MM.1S (cell line): ENCODE measurements at regions not wholly inside any gene's neighbourhood (a gene's known extent, or its start where the extent isn't known, plus 50 kb on each side); places are given as distances from the start of the nearest gene placed in this dataset.

Experiments
- DNase-seq: peaks from one replicate; pipeline ENCODE4 v3.0.0-alpha.2; 2015
- H2AFZ ChIP-seq: fragments of 300-600 bp; sonication (generic); 2 replicates; pipeline ENCODE4 v1.6.0; 2016; ENCODE audit warnings: antibody characterized with exemption, low read length
- H3F3A ChIP-seq: fragments of 300-600 bp; sonication (generic); 2 replicates; pipeline ENCODE4 v1.6.1; 2016; ENCODE audit warnings: mild to moderate bottlenecking, antibody characterized with exemption, low read length, moderate library complexity, mixed read lengths; ENCODE audit not compliant: insufficient read depth
- H3K27ac ChIP-seq: fragments of 300-600 bp; sonication (generic); 2 replicates; pipeline ENCODE4 v1.5.1; 2016; ENCODE audit warnings: mild to moderate bottlenecking, low read length
- H3K27me3 ChIP-seq: fragments of 300-600 bp; sonication (generic); replicated peaks from 2 replicates; pipeline ENCODE4 v1.6.0; 2016; ENCODE audit warnings: low read length; ENCODE audit not compliant: insufficient read depth
- H3K36me3 ChIP-seq: fragments of 300-600 bp; sonication (generic); replicated peaks from 2 replicates; pipeline ENCODE4 v1.6.1; 2016; ENCODE audit warnings: mild to moderate bottlenecking, low read length, mixed read lengths; ENCODE audit not compliant: insufficient read depth
- H3K4me1 ChIP-seq: fragments of 300-600 bp; sonication (generic); 2 replicates; pipeline ENCODE4 v1.6.1; 2016; ENCODE audit warnings: low read length, mixed read lengths
- H3K4me2 ChIP-seq: fragments of 300-600 bp; sonication (generic); 2 replicates; pipeline ENCODE4 v1.6.0; 2016; ENCODE audit warnings: low read depth, low read length
- H3K4me3 ChIP-seq: fragments of 300-600 bp; sonication (generic); 2 replicates; pipeline ENCODE4 v1.5.1; 2016; ENCODE audit warnings: low read length, mixed read lengths
- H3K79me2 ChIP-seq: fragments of 300-600 bp; sonication (generic); 2 replicates; pipeline ENCODE4 v1.6.1; 2016; ENCODE audit warnings: mixed run types, low read length, mixed read lengths
- H3K9ac ChIP-seq: fragments of 300-600 bp; sonication (generic); 2 replicates; pipeline ENCODE4 v1.6.1; 2016; ENCODE audit warnings: low read length, mixed read lengths
- H3K9me2 ChIP-seq: fragments of 300-600 bp; sonication (generic); replicated peaks from 2 replicates; pipeline ENCODE4 v1.6.1; 2016; ENCODE audit warnings: mild to moderate bottlenecking, low read length, mixed read lengths; ENCODE audit not compliant: insufficient read depth
- H3K9me3 ChIP-seq: fragments of 300-600 bp; sonication (generic); replicated peaks from 2 replicates; pipeline ENCODE4 v1.6.1; 2016; ENCODE audit warnings: mild to moderate bottlenecking, low read length, mixed read lengths; ENCODE audit not compliant: insufficient read depth
- H4K20me1 ChIP-seq: fragments of 300-600 bp; sonication (generic); 2 replicates; pipeline ENCODE4 v1.6.1; 2016; ENCODE audit warnings: mild to moderate bottlenecking, low read length, moderate library complexity, mixed read lengths; ENCODE audit not compliant: insufficient read depth
- EZH2 ChIP-seq: fragments of 300-600 bp; sonication (generic); optimal IDR thresholded peaks from 2 replicates; pipeline ENCODE3; 2017; ENCODE audit warnings: low read depth, mild to moderate bottlenecking, antibody characterized with exemption, low read length, mixed read lengths
- EZH2phosphoT487 ChIP-seq: fragments of 300-600 bp; sonication (generic); IDR thresholded peaks from 2 replicates; pipeline ENCODE4 v1.6.1; 2018; ENCODE audit warnings: antibody characterized with exemption, low read length
- TF ChIP-seq, protein P1 (sequence below): fragments of 300-600 bp; sonication (generic); IDR thresholded peaks from 2 replicates; pipeline ENCODE4 v1.5.1; 2016; ENCODE audit warnings: antibody characterized with exemption, low read length, mixed read lengths

DNA sequence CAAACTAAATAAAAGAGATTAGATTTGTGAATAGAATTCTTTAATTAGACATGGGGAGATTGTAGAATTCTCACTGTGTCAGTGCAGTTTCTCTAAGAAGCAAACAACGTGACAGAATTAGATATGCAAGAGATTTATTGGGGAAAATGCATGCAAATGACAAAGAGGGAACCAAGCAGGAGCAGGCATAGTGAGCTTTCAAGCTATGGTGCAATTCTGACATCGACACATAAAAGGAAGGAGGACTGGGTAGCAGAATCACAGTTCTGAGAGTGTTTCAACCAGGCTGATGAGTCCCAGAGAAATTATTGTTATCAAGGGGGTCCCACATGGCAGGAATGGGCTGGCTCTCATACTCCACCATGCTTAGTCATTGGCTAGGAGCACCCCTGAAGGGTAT, 338.4 kb downstream of the FIGN start:
- TF ChIP-seq, protein P1, sequence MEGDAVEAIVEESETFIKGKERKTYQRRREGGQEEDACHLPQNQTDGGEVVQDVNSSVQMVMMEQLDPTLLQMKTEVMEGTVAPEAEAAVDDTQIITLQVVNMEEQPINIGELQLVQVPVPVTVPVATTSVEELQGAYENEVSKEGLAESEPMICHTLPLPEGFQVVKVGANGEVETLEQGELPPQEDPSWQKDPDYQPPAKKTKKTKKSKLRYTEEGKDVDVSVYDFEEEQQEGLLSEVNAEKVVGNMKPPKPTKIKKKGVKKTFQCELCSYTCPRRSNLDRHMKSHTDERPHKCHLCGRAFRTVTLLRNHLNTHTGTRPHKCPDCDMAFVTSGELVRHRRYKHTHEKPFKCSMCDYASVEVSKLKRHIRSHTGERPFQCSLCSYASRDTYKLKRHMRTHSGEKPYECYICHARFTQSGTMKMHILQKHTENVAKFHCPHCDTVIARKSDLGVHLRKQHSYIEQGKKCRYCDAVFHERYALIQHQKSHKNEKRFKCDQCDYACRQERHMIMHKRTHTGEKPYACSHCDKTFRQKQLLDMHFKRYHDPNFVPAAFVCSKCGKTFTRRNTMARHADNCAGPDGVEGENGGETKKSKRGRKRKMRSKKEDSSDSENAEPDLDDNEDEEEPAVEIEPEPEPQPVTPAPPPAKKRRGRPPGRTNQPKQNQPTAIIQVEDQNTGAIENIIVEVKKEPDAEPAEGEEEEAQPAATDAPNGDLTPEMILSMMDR: no peak
- TF ChIP-seq EZH2: no peak
- TF ChIP-seq EZH2phosphoT487: no peak
- no peaks in the 10 kb centered on the region for H3K9me2 ChIP-seq
- H3K4me1 ChIP-seq: no peaks in the 10 kb centered on the region
- H4K20me1 ChIP-seq: no peaks in the 10 kb centered on the region
- no peak overlapping the region for H3K4me2 ChIP-seq
- no peak overlapping the region for H3K27ac ChIP-seq
- H3K79me2 ChIP-seq: no peaks in the 10 kb centered on the region
- no peak overlapping the region for H3K4me3 ChIP-seq
- H3F3A ChIP-seq: no peaks in the 10 kb centered on the region
- H3K27me3 ChIP-seq: no peaks in the 10 kb centered on the region
- H2AFZ ChIP-seq: no peak overlapping the region
- DNase-seq: no peak
- H3K9ac ChIP-seq: no peak overlapping the region
- no peaks in the 10 kb centered on the region for H3K36me3 ChIP-seq
- H3K9me3 ChIP-seq: no peaks in the 10 kb centered on the region

DNA sequence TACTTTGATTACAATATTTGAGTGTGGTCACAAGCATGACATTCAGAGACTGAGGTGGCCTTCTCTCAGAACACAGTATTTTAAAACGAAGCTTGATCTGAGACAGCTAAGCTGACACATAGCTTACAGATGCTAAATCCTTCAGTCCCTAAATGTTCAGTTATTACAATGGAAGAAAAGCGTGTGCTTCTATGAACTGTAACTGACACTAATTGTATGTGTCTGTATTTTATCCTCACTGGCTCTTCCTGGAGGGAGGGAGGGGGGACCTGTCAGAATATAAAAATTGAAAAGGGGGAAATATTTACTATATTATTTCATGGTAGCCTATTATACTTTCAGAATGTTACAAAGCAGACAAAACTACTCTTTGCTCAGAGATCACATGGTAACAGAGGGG, 340.2 kb downstream of the FIGN start:
- no peak for TF ChIP-seq EZH2phosphoT487
- TF ChIP-seq EZH2: no peak
- TF ChIP-seq, protein P1: no peak
- H3K36me3 ChIP-seq: no peaks in the 10 kb centered on the region
- H3K4me3 ChIP-seq: no peak overlapping the region
- H3K9ac ChIP-seq: no peak overlapping the region
- DNase-seq: no peak
- H3K79me2 ChIP-seq: no peaks in the 10 kb centered on the region
- no peaks in the 10 kb centered on the region for H3K9me2 ChIP-seq
- H2AFZ ChIP-seq: no peak overlapping the region
- H3K27me3 ChIP-seq: no peaks in the 10 kb centered on the region
- no peak overlapping the region for H3K27ac ChIP-seq
- H3K9me3 ChIP-seq: no peaks in the 10 kb centered on the region
- H4K20me1 ChIP-seq: no peaks in the 10 kb centered on the region
- no peak overlapping the region for H3K4me2 ChIP-seq
- H3K4me1 ChIP-seq: no peaks in the 10 kb centered on the region
- no peaks in the 10 kb centered on the region for H3F3A ChIP-seq

DNA sequence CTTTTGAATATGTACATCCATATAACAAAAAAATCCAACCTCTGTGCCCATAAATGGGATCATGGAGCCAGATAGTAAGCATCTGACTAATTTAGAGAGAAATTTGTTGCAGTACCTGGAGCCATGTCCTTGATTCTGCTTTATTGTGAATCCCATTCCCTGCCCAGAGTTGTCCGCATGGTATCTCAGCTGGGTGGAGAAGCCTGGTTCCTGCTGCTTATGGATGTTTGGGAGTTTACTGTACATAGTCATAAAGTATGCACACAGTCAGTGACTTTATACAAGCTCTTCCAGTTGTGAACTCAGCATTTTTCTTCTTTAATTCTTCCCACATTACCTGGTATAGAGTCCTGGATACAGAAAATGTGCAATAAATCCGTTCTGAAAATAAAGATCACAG, 346.0 kb downstream of the FIGN start:
- no peak overlapping the region for H3K4me2 ChIP-seq
- no peak overlapping the region for H3K9ac ChIP-seq
- H3K4me1 ChIP-seq: no peaks in the 10 kb centered on the region
- H3K79me2 ChIP-seq: no peaks in the 10 kb centered on the region
- no peak overlapping the region for H3K27ac ChIP-seq
- no peaks in the 10 kb centered on the region for H3K9me3 ChIP-seq
- no peaks in the 10 kb centered on the region for H4K20me1 ChIP-seq
- no peaks in the 10 kb centered on the region for H3K27me3 ChIP-seq
- no peak overlapping the region for H3K4me3 ChIP-seq
- H3F3A ChIP-seq: no peaks in the 10 kb centered on the region
- H3K36me3 ChIP-seq: no peaks in the 10 kb centered on the region
- no peak overlapping the region for H2AFZ ChIP-seq
- TF ChIP-seq EZH2 (no peak), EZH2phosphoT487 (no peak)
- TF ChIP-seq, protein P1: no peak
- no peak for DNase-seq
- H3K9me2 ChIP-seq: no peaks in the 10 kb centered on the region

DNA sequence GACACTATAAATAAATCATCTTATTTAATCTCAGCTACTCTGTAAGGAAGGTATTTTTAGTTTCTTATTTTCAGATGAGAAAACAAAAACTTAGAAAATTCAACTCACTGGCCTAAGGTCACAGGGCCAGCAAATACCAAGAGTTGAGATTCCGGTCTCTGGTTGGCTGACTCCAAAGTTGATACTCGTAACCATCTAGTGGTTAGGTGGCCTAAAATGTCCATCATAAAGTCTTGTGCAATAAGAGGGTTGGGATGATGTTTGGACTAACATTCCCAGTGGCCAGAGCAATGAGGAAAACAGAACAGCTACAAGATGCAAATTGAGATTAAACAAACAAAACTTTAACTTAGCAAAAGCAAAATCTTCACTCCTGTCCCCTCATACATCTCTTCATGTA, 360.3 kb downstream of the FIGN start:
- no peak overlapping the region for H2AFZ ChIP-seq
- H3K4me2 ChIP-seq: no peak overlapping the region
- no peak overlapping the region for H3K9ac ChIP-seq
- H3K4me1 ChIP-seq: no peaks in the 10 kb centered on the region
- no peak overlapping the region for H3K4me3 ChIP-seq
- H3K9me2 ChIP-seq: no peaks in the 10 kb centered on the region
- no peak overlapping the region for H3K27ac ChIP-seq
- H3K36me3 ChIP-seq: no peaks in the 10 kb centered on the region
- no peaks in the 10 kb centered on the region for H3K79me2 ChIP-seq
- TF ChIP-seq EZH2: no peak
- no peak for TF ChIP-seq EZH2phosphoT487
- TF ChIP-seq, protein P1: no peak
- no peaks in the 10 kb centered on the region for H4K20me1 ChIP-seq
- no peaks in the 10 kb centered on the region for H3K27me3 ChIP-seq
- no peak for DNase-seq
- no peaks in the 10 kb centered on the region for H3K9me3 ChIP-seq
- H3F3A ChIP-seq: no peaks in the 10 kb centered on the region
